D341Med (cell line): ENCODE measurements at regions not wholly inside any gene's neighbourhood (a gene's known extent, or its start where the extent isn't known, plus 50 kb on each side); places are given as distances from the start of the nearest gene placed in this dataset.
"Not testable (repeated sequence)": the region's sequence is repeated elsewhere in the genome, so short reads cannot be mapped to it uniquely, and the experiment has no call there.

Experiments used
- DNase-seq: peaks from one replicate; pipeline ENCODE4 v3.0.0; 2012; ENCODE audit warnings: low spot score

- no peak for DNase-seq
Measured at GRCh38 chr5:109630093-109630492, 59.6 kb upstream of the MAN2A1 start.

- DNase-seq, result no peak
Measured at GRCh38 chr5:109628591-109628990, 61.1 kb upstream of the MAN2A1 start.

GRCh38 chr5:109621266-109621665 is 68.5 kb upstream of the MAN2A1 start:
- DNase-seq, result not testable (repeated sequence)

GRCh38 chr5:109620651-109621050 is 69.1 kb upstream of the MAN2A1 start:
- DNase-seq, result no peak

- DNase-seq, result no peak
Measured at GRCh38 chr5:109619606-109620005, 70.1 kb upstream of the MAN2A1 start.

- DNase-seq, result no peak
Measured at GRCh38 chr5:109619021-109619460, 70.7 kb upstream of the MAN2A1 start.

GRCh38 chr5:109614981-109615380 is 74.7 kb upstream of the MAN2A1 start:
- no peak for DNase-seq

- no peak for DNase-seq
Measured at GRCh38 chr5:109614301-109614700, 75.4 kb upstream of the MAN2A1 start.

GRCh38 chr5:109612278-109612905 is 77.3 kb upstream of the MAN2A1 start:
- no peak for DNase-seq

GRCh38 chr5:109611505-109611904 is 78.2 kb upstream of the MAN2A1 start:
- peak; percentile 81 for DNase-seq

GRCh38 chr5:109611061-109611460 is 78.7 kb upstream of the MAN2A1 start:
- no peak for DNase-seq

- DNase-seq, result no peak
Measured at GRCh38 chr5:109610581-109610980, 79.1 kb upstream of the MAN2A1 start.

GRCh38 chr5:109605207-109605730 is 84.5 kb upstream of the MAN2A1 start:
- DNase-seq, result no peak

- DNase-seq, result no peak
Measured at GRCh38 chr5:109604758-109605157, 85.0 kb upstream of the MAN2A1 start.

- DNase-seq, result no peak
Measured at GRCh38 chr5:109601736-109602135, 88.0 kb upstream of the MAN2A1 start.

GRCh38 chr5:109597893-109598292 is 91.8 kb upstream of the MAN2A1 start:
- DNase-seq, result no peak

GRCh38 chr5:109594217-109594616 is 95.5 kb upstream of the MAN2A1 start:
- DNase-seq, result no peak

GRCh38 chr5:109590799-109591198 is 98.9 kb upstream of the MAN2A1 start:
- DNase-seq, result no peak

GRCh38 chr5:109589986-109590385 is 99.7 kb upstream of the MAN2A1 start:
- peak; percentile 43 for DNase-seq

GRCh38 chr5:109589239-109589638 is 100.5 kb upstream of the MAN2A1 start:
- no peak for DNase-seq

GRCh38 chr5:109588281-109589035 is 101.3 kb upstream of the MAN2A1 start:
- DNase-seq, result no peak

GRCh38 chr5:109584986-109585599 is 104.6 kb upstream of the MAN2A1 start:
- no peak for DNase-seq

GRCh38 chr5:109580225-109580624 is 109.5 kb upstream of the MAN2A1 start:
- no peak for DNase-seq
